Retinal pigment epithelial cell (primary cell): ENCODE measurements at regions not wholly inside any gene's neighbourhood (a gene's known extent, or its start where the extent isn't known, plus 50 kb on each side); places are given as distances from the start of the nearest gene placed in this dataset.

Experiments
- DNase-seq: peaks from one replicate; pipeline ENCODE4 v3.0.0-alpha.2; 2010; ENCODE audit warnings: low read depth
- H3K4me3 ChIP-seq: 2 replicates; pipeline ENCODE4 v1.5.1; 2011; ENCODE audit warnings: mild to moderate bottlenecking, low read length, control low read depth, moderate library complexity
- CTCF ChIP-seq: conservative IDR thresholded peaks from 2 replicates; pipeline ENCODE4 v1.5.1; 2011; ENCODE audit warnings: low read depth, low read length, control low read depth, inconsistent platforms

- H3K4me3 ChIP-seq, result no peak overlapping the region
- DNase-seq, result no peak
- no peak for TF ChIP-seq CTCF
These were observed 228.3 kb downstream of the KLF5 start for GRCh38 chr13:73286942-73287620.

GRCh38 chr13:73286177-73286576 lies 227.4 kb downstream of the KLF5 start:
- no peak for DNase-seq
- H3K4me3 ChIP-seq, result no peak overlapping the region
- peak; percentile 4 for TF ChIP-seq CTCF

- no peak for TF ChIP-seq CTCF
- no peak for DNase-seq
- H3K4me3 ChIP-seq, result no peak overlapping the region
These were observed 225.5 kb downstream of the KLF5 start for GRCh38 chr13:73284081-73284874.

- TF ChIP-seq CTCF, result no peak
- no peak for DNase-seq
- no peak overlapping the region for H3K4me3 ChIP-seq
These were observed 224.8 kb downstream of the KLF5 start for GRCh38 chr13:73283636-73284035.

GRCh38 chr13:73281746-73282145 lies 222.9 kb downstream of the KLF5 start:
- no peak for DNase-seq
- TF ChIP-seq CTCF, result no peak

GRCh38 chr13:73278186-73278585 lies 219.4 kb downstream of the KLF5 start:
- no peak for DNase-seq
- no peak for TF ChIP-seq CTCF
- H3K4me3 ChIP-seq, result no peak overlapping the region

More at GRCh38 chr13:73281746-73282145, 222.9 kb downstream of the KLF5 start:
- no peak overlapping the region for H3K4me3 ChIP-seq

GRCh38 chr13:73275163-73275562 lies 216.4 kb downstream of the KLF5 start:
- no peak for DNase-seq
- TF ChIP-seq CTCF, result peak; percentile 30
- H3K4me3 ChIP-seq, result no peak overlapping the region
